GM12878 (cell line): ENCODE measurements at regions not wholly inside any gene's neighbourhood (a gene's known extent, or its start where the extent isn't known, plus 50 kb on each side); places are given as distances from the start of the nearest gene placed in this dataset.

Source experiments
- ATAC-seq: fragments of 200-7000 bp; cut with Tn5 transposase; 3 replicates; pipeline ENCODE4 v1.9.1; 2020; ENCODE audit warnings: mild to moderate bottlenecking, moderate library complexity
- BruUV-seq: library from RNA; stranded (reverse); fragments of 400-500 nt; replicated peaks from 2 replicates; lab custom pipeline; 2021; lab: Mats Ljungman, UMichigan
- CTCF ChIA-PET: fragments of 300-600 bp; sonication (Branson Sonifier 250); formaldehyde crosslinking; extraction: SDS; loops from one replicate; lab custom pipeline; 2021; ENCODE audit warnings: inconsistent platforms; lab: Yijun Ruan, JAX
- POLR2A ChIA-PET: fragments of 350-600 bp; formaldehyde crosslinking; extraction: SDS; loops from one replicate; lab custom pipeline; 2021; ENCODE audit warnings: inconsistent platforms; lab: Charles Lee
- RAD21 ChIA-PET: fragments of 300-600 bp; sonication (Branson Sonifier 250); formaldehyde crosslinking; loops from one replicate; lab custom pipeline; 2023; ENCODE audit warnings: antibody characterized with exemption; ENCODE audit not compliant: unreplicated experiment; lab: Charles Lee
- SMC1A ChIA-PET: fragments of 300-600 bp; sonication (Branson Sonifier 250); formaldehyde crosslinking; loops from one replicate; lab custom pipeline; 2023; ENCODE audit not compliant: unreplicated experiment, uncharacterized antibody; lab: Charles Lee
- DNase-seq: peaks from one replicate; pipeline ENCODE4 v3.0.0-alpha.2; 2011; ENCODE audit warnings: low read depth, low spot score
- FAIRE-seq: peaks from 3 replicates; lab custom pipeline; 2011; peaks lifted over from hg19 to GRCh38; lab: Jason Lieb, UNC
- H2AFZ ChIP-seq: 2 replicates; pipeline ENCODE4 v1.6.0; 2011; ENCODE audit warnings: low read depth, low read length, control low read depth; ENCODE audit not compliant: control insufficient read depth
- H3K27ac ChIP-seq: 2 replicates; pipeline ENCODE4 v1.5.1; 2011; ENCODE audit warnings: control low read depth; ENCODE audit not compliant: control insufficient read depth, insufficient read depth
- H3K27me3 ChIP-seq, 2 experiments: replicated peaks in 1 of 2; 2 replicates each; pipeline versions ENCODE4 v1.6.0 to v1.6.1; 2011; ENCODE audit warnings: low read length in 1 of 2; ENCODE audit not compliant: control insufficient read depth in 2 of 2, insufficient read depth in 2 of 2
- H3K36me3 ChIP-seq, 2 experiments: 2 replicates each; pipeline ENCODE4 v1.5.1; 2011; ENCODE audit warnings: low read length in 1 of 2; ENCODE audit not compliant: control insufficient read depth in 2 of 2, insufficient read depth in 2 of 2
- H3K4me1 ChIP-seq: 2 replicates; pipeline ENCODE4 v1.6.1; 2011; ENCODE audit warnings: mild to moderate bottlenecking, low read length, moderate library complexity, mixed read lengths; ENCODE audit not compliant: control insufficient read depth, insufficient read depth
- H3K4me2 ChIP-seq: 2 replicates; pipeline ENCODE4 v1.6.0; 2011; ENCODE audit warnings: control low read depth; ENCODE audit not compliant: control insufficient read depth, insufficient read depth
- H3K4me3 ChIP-seq: fragments of 200-600 bp; sonication (generic); 2 replicates; pipeline ENCODE4 v1.5.1; 2016
- H3K79me2 ChIP-seq: 2 replicates; pipeline ENCODE4 v1.6.0; 2011; ENCODE audit warnings: low read length; ENCODE audit not compliant: control insufficient read depth, insufficient read depth
- H3K9ac ChIP-seq: 2 replicates; pipeline ENCODE4 v1.8.0; 2011; ENCODE audit warnings: low read length, control low read depth, mixed read lengths; ENCODE audit not compliant: control insufficient read depth, insufficient read depth
- H3K9me3 ChIP-seq: replicated peaks from 3 replicates; pipeline ENCODE4 v1.5.1; 2011; ENCODE audit warnings: mild to moderate bottlenecking, low read length; ENCODE audit not compliant: control insufficient read depth, insufficient read depth
- H4K20me1 ChIP-seq: 2 replicates; pipeline ENCODE4 v1.6.0; 2011; ENCODE audit not compliant: control insufficient read depth, insufficient read depth
- RAD21 ChIP-seq: IDR thresholded peaks from 2 replicates; pipeline ENCODE4 v1.6.1; 2011; ENCODE audit warnings: mild to moderate bottlenecking, low read depth, low read length, moderate library complexity; ENCODE audit not compliant: insufficient read depth
- RFX5 ChIP-seq: IDR thresholded peaks from 2 replicates; pipeline ENCODE4 v1.6.1; 2011; ENCODE audit warnings: low read depth, low read length, improper control_type of control experiment
- SMC3 ChIP-seq: IDR thresholded peaks from 2 replicates; pipeline ENCODE4 v1.6.1; 2011; ENCODE audit warnings: low read length, improper control_type of control experiment, borderline replicate concordance
- SREBF2 ChIP-seq: IDR thresholded peaks from 2 replicates; pipeline ENCODE4 v1.6.1; 2012; ENCODE audit warnings: mild to moderate bottlenecking, low read length
- WGBS: methylation state at CpG from one replicate; pipeline ENCODE4 v1.1.6; 2016; ENCODE audit warnings: low lambda C conversion rate; ENCODE audit not compliant: insufficient replicate concordance, insufficient coverage; ENCODE audit errors: missing lambda C conversion rate; 5-methylcytosine and 5-hydroxymethylcytosine counted together
- in situ Hi-C: fragments of 300-500 bp; cut with MboI; formaldehyde crosslinking; loops from 9 replicates; pipeline ENCODE4 v1.14.3; 2018; ENCODE audit warnings: mixed read lengths
- intact Hi-C: fragments of 100-400 bp; cut with micrococcal nuclease; formaldehyde crosslinking; loops from one replicate; pipeline ENCODE4 v1.14.2; 2022; ENCODE audit not compliant: unreplicated experiment
- TF ChIP-seq, protein P1 (sequence below), 3 experiments: IDR thresholded peaks in 2 of 3; conservative IDR thresholded peaks in 1 of 3; 2 replicates each; pipeline ENCODE4 v1.5.1; 2011; ENCODE audit warnings: low read depth in 3 of 3, low read length in 3 of 3, mild to moderate bottlenecking in 3 of 3, control low read depth in 2 of 3, moderate library complexity in 2 of 3, inconsistent platforms in 1 of 3, mixed read lengths in 1 of 3; ENCODE audit not compliant: control insufficient read depth in 2 of 3, insufficient read depth in 1 of 3; ENCODE audit errors: extremely low read depth in 1 of 3
- TF ChIP-seq, protein P2 (sequence below): fragments of 450-650 bp; IDR thresholded peaks from 2 replicates; pipeline ENCODE4 v1.6.1; 2016; ENCODE audit warnings: mild to moderate bottlenecking

DNA sequence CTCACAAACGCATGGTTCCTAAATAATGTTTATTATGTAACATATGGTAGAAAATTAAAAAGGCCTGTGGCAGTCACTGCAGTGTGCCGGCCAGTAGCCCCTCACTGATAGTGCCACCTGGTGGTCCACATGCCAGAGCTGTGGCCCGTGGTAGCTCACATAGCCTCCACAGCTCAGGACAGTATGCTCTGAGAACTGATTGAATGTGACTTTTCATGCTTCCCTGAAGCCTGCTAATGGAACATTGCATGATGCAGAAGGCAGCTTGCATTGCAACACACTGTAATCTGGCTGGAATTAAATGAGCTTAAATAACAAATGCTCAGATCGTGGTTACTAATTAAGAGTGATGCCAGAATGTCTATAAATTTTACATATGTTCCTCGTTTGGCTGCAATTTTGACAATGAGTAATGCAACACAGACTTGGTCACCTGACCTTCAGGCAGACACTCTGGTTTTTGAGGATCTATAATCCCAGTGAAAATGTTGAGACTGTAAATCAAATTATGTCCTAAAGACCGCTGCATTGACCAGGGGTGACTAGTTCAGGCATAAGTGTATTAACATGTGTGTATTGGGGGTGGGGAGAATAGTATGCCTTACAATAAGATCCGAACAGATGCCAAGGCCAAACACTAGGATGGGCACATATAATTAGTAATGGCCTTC, 566.4 kb downstream of the METTL15 start:
- H3K79me2 ChIP-seq = no peaks in the 10 kb centered on the region
- no peak overlapping the region for H3K9ac ChIP-seq
- no peaks in the 10 kb centered on the region for H3K4me1 ChIP-seq
- TF ChIP-seq SREBF2 = no peak
- TF ChIP-seq, protein P1, sequence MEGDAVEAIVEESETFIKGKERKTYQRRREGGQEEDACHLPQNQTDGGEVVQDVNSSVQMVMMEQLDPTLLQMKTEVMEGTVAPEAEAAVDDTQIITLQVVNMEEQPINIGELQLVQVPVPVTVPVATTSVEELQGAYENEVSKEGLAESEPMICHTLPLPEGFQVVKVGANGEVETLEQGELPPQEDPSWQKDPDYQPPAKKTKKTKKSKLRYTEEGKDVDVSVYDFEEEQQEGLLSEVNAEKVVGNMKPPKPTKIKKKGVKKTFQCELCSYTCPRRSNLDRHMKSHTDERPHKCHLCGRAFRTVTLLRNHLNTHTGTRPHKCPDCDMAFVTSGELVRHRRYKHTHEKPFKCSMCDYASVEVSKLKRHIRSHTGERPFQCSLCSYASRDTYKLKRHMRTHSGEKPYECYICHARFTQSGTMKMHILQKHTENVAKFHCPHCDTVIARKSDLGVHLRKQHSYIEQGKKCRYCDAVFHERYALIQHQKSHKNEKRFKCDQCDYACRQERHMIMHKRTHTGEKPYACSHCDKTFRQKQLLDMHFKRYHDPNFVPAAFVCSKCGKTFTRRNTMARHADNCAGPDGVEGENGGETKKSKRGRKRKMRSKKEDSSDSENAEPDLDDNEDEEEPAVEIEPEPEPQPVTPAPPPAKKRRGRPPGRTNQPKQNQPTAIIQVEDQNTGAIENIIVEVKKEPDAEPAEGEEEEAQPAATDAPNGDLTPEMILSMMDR (IDR thresholded peaks at IDR 0.05 in 2 of 3, conservative IDR thresholded peaks at IDR 0.05 in 1 of 3; ENCODE audit: control insufficient read depth in 2 of 3, extremely low read depth in 1 of 3, insufficient read depth in 1 of 3, low read depth in 3 of 3, low read length in 3 of 3) = peak; percentile 35 to 51 (median 45); a peak in 3 of 6 replicates
- TF ChIP-seq, protein P2, sequence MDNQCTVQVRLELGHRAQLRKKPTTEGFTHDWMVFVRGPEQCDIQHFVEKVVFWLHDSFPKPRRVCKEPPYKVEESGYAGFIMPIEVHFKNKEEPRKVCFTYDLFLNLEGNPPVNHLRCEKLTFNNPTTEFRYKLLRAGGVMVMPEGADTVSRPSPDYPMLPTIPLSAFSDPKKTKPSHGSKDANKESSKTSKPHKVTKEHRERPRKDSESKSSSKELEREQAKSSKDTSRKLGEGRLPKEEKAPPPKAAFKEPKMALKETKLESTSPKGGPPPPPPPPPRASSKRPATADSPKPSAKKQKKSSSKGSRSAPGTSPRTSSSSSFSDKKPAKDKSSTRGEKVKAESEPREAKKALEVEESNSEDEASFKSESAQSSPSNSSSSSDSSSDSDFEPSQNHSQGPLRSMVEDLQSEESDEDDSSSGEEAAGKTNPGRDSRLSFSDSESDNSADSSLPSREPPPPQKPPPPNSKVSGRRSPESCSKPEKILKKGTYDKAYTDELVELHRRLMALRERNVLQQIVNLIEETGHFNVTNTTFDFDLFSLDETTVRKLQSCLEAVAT = no peak
- TF ChIP-seq SMC3 = peak; percentile 47; the same call in 1 of the 2 replicates
- no peak for TF ChIP-seq RFX5
- TF ChIP-seq RAD21 = peak; percentile 10; the same call in 1 of the 2 replicates
- H3K27me3 ChIP-seq = no peaks in the 10 kb centered on the region
- no peak for DNase-seq
- ChIA-PET CTCF (interaction anchor here (0.6 to 3.1 kb wide), 9 partner anchors 58 to 1356 kb away, joined by 3 to 27 read pairs (median 3); partner anchors contain the start of gene BDNF), POLR2A (no interaction called here), SMC1A (interaction anchor here (0.9 to 1.7 kb wide), 2 partner anchors 72 to 976 kb away, joined by 3 to 6 read pairs; no protein-coding TSS in a partner anchor), RAD21 (interaction anchor here (0.8 to 1.0 kb wide), 2 partner anchors 25 to 976 kb away, joined by 3 to 8 read pairs; no protein-coding TSS in a partner anchor)
- H3K27ac ChIP-seq = no peak overlapping the region
- no peaks in the 10 kb centered on the region for H3K36me3 ChIP-seq
- H4K20me1 ChIP-seq = no peaks in the 10 kb centered on the region
- in situ Hi-C loops = loop anchor here (25.0 kb wide), 1 partner anchor 663 kb away; no protein-coding TSS in a partner anchor
- BruUV-seq = no TSS peak
- no peak overlapping the region for H3K4me2 ChIP-seq
- no peak overlapping the region for H3K4me3 ChIP-seq
- 22% methylated on average over 7 of the region's 7 CpGs for WGBS
- peak; percentile 92 for ATAC-seq
- H3K9me3 ChIP-seq = no peaks in the 10 kb centered on the region
- intact Hi-C loops = loop anchor here (1.0 kb wide), 1 partner anchor 975 kb away; no protein-coding TSS in a partner anchor
- H2AFZ ChIP-seq = no peak overlapping the region
- FAIRE-seq = no peak
